HUES6 (cell line): ENCODE measurements at regions not wholly inside any gene's neighbourhood (a gene's known extent, or its start where the extent isn't known, plus 50 kb on each side); places are given as distances from the start of the nearest gene placed in this dataset.
"Not testable (repeated sequence)": the region's sequence is repeated elsewhere in the genome, so short reads cannot be mapped to it uniquely, and the experiment has no call there.

Experiments used
- H3K27ac ChIP-seq: 2 replicates; pipeline ENCODE4 v1.7.0; 2013; ENCODE audit warnings: low read depth, mild to moderate bottlenecking, low read length, inconsistent platforms
- H3K27me3 ChIP-seq: 2 replicates; pipeline ENCODE4 v1.6.1; 2013; ENCODE audit warnings: low read length; ENCODE audit not compliant: control insufficient read depth, insufficient read depth
- H3K36me3 ChIP-seq: 2 replicates; pipeline ENCODE4 v1.6.1; 2013; ENCODE audit warnings: low read length; ENCODE audit not compliant: control insufficient read depth, insufficient read depth
- H3K4me1 ChIP-seq: 2 replicates; pipeline ENCODE4 v1.6.1; 2013; ENCODE audit warnings: low read length; ENCODE audit not compliant: control insufficient read depth, insufficient read depth
- H3K4me3 ChIP-seq: 2 replicates; pipeline ENCODE4 v1.5.1; 2013; ENCODE audit warnings: low read depth, low read length
- H3K9ac ChIP-seq: one replicate; pipeline ENCODE4 v1.6.1; 2013; ENCODE audit warnings: mild to moderate bottlenecking, low read length
- H3K9me3 ChIP-seq: 2 replicates; pipeline ENCODE4 v1.6.1; 2013; ENCODE audit warnings: low read depth, low read length; ENCODE audit not compliant: control insufficient read depth, insufficient read depth

DNA sequence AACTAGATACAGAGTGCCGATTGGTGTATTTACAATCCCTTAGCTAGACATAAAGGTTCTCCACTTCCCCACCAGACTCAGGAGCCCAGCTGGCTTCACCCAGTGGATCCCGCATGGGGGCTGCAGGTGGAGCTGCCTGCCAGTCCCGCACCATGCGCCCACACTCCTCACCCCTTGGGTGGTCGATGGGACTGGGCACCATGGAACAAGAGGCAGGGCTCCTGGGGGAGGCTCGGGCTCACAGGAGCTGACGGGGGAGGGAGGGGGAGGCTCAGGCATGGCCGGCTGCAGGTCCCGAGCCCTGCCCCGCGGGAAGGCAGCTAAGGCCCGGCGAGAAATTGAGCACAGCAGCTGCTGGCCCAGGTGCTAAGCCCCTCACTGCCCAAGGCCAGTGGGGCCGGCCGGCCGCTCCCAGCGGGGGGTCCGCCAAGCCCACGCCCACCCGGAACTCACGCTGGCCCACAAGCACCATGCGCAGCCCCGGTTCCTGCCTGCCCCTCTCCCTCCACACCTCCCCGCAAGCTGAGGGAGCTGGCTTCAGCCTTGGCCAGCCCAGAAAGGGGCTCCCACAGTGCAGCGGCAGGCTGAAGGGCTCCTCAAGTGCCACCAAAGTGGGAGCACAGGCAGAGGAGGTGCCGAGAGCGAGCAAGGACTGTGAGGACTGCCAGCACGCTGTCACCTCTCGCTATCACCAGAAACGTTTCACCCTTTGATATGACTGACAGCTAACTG, 1213.1 kb downstream of the SUCLG1 start:
- not testable (repeated sequence) for H3K27me3 ChIP-seq, H3K9ac ChIP-seq, H3K4me1 ChIP-seq, H3K4me3 ChIP-seq, H3K36me3 ChIP-seq, H3K9me3 ChIP-seq, H3K27ac ChIP-seq

DNA sequence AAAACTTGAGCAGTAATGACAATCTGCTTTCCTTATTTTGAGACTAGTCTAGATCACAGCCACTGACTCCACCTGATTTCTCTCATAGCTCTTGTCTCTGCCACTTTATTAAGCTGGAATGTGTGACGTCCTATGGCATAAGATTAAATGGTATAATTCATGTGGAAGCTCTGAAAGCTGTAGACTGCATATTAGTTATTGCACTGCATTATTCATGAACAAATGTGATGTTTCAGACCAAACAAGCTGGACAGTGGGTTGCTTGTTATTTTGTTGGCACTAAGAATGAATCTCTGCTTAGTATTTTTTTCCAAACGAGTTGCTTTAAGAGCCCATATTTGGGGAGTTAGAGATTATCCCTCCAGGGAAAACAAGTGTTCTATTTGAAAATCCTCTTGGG, 1218.5 kb downstream of the SUCLG1 start:
- no peaks in the 10 kb centered on the region for H3K27me3 ChIP-seq
- H3K9me3 ChIP-seq: 0 out of 2 replicates have a peak, but pooled peaks cover 3% of the 10 kb centered on the region
- H3K27ac ChIP-seq: no peak overlapping the region
- no peaks in the 10 kb centered on the region for H3K4me1 ChIP-seq
- H3K9ac ChIP-seq: no peak overlapping the region
- H3K36me3 ChIP-seq: no peaks in the 10 kb centered on the region
- no peak overlapping the region for H3K4me3 ChIP-seq

DNA sequence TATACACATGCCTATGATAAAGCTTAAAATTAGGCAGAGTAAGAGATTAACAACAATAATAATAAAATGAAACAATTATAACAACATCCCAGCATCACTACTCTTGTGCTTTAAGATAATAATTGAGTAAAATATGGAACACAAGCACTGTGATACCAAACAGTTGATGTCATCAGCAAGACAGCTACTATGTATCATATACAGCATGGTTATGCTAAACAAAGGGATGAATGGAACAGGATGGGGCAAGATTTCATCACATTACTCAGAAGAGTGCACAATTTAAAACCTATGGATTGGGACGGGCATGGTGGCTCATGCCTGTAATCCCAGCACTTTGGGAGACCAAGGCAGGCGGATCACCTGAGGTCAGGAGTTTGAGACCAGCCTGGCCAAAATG, 1221.0 kb downstream of the SUCLG1 start:
- H3K36me3 ChIP-seq: no peaks in the 10 kb centered on the region
- no peak overlapping the region for H3K9ac ChIP-seq
- H3K4me1 ChIP-seq: no peaks in the 10 kb centered on the region; the same call in 1 of the 2 replicates
- H3K4me3 ChIP-seq: no peak overlapping the region
- no peaks in the 10 kb centered on the region for H3K9me3 ChIP-seq
- H3K27ac ChIP-seq: no peak overlapping the region
- H3K27me3 ChIP-seq: no peaks in the 10 kb centered on the region

DNA sequence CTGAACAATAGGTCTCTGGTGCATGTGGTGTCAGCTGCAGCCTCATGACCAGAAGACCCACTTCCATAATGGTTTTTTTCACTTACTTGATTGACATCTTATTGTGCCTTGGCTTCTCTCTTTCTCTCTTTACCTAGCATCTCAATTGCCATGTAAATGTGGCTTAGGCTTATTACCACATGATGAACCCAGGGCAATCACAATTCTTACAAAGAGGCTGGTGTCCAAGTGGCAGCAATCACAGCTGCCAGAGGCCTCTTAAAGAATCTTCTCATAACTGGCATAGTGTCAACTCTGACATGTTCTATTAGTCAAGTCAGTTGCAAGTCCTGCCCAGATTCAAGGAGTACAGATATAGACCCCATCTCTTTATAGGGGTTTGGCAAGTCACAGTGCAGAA, 1224.8 kb downstream of the SUCLG1 start:
- Histone ChIP-seq H3K4me3 (no peak overlapping the region), H3K36me3 (no peaks in the 10 kb centered on the region), H3K4me1 (no peaks in the 10 kb centered on the region; the same call in 1 of the 2 replicates), H3K9me3 (peaks cover 3% of the 10 kb centered on the region; the same call in 1 of the 2 replicates), H3K27me3 (no peaks in the 10 kb centered on the region), H3K9ac (no peak overlapping the region), H3K27ac (no peak overlapping the region)

DNA sequence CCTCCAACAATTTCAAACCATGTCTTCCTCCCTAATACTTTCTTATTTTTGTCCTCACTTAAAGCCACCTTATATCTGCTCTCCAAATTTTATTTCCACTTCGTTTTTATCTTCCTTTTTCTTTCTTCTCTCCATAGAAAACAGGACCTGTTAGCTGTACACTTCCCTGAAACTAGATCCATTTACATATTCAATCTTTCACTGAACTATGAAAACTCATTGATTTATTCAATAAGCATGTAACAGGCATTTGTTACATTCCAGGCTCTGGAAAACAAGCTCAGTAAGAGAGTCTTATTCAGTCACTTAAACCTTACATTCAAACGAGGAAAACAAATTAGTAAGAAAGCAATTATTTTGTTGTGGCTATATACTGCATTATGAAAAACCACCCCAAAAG, 1225.3 kb downstream of the SUCLG1 start:
- Histone ChIP-seq H3K27ac (no peak overlapping the region), H3K36me3 (no peaks in the 10 kb centered on the region), H3K4me1 (no peaks in the 10 kb centered on the region; the same call in 1 of the 2 replicates), H3K9me3 (peaks cover 3% of the 10 kb centered on the region; the same call in 1 of the 2 replicates), H3K9ac (no peak overlapping the region), H3K27me3 (no peaks in the 10 kb centered on the region), H3K4me3 (no peak overlapping the region)

DNA sequence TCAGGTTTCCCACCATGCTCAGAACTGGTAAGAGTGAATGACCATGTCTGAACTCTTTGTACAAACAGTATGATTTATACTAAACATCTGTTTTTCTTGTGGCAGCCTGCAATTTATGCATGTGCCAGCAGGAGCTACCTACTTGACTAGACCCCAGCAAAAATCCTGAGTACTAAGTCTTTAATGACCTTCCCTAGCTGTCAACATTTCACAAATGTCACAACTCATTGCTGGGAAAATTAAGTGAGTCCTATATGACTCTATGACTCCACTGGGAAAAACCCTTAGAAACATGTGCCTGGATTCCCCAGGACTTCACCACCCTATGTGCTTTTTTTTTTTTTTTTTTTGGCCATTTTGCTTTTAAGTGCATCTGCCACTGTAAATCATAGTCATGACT, 1225.8 kb downstream of the SUCLG1 start:
- Histone ChIP-seq H3K4me3 (no peak overlapping the region), H3K9me3 (peaks cover 3% of the 10 kb centered on the region; the same call in 1 of the 2 replicates), H3K36me3 (no peaks in the 10 kb centered on the region), H3K4me1 (no peaks in the 10 kb centered on the region; the same call in 1 of the 2 replicates), H3K9ac (no peak overlapping the region), H3K27me3 (no peaks in the 10 kb centered on the region), H3K27ac (no peak overlapping the region)

DNA sequence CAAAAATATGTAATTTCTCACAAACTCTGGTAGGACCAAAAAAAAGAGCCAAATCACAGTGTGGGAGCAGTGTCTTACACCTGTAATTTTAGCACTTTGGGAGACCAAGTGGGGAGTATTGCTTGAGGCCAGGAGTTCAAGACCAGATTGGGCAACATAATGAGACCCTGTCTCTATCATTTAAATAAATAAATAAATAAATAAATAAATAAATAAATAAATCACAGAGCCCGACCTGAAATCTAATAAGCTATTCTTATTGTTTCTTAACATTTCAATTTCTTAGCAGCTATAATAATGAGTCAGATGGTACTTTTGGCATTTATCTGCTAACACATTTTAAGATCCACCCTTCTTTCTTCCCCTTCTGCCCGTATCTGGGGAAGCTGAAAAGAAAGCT, 1229.6 kb downstream of the SUCLG1 start:
- Histone ChIP-seq H3K4me1 (no peaks in the 10 kb centered on the region; the same call in 1 of the 2 replicates), H3K27me3 (no peaks in the 10 kb centered on the region), H3K9ac (no peak overlapping the region), H3K9me3 (peaks cover 3% of the 10 kb centered on the region; the same call in 1 of the 2 replicates), H3K36me3 (no peaks in the 10 kb centered on the region), H3K4me3 (no peak overlapping the region), H3K27ac (no peak overlapping the region)

DNA sequence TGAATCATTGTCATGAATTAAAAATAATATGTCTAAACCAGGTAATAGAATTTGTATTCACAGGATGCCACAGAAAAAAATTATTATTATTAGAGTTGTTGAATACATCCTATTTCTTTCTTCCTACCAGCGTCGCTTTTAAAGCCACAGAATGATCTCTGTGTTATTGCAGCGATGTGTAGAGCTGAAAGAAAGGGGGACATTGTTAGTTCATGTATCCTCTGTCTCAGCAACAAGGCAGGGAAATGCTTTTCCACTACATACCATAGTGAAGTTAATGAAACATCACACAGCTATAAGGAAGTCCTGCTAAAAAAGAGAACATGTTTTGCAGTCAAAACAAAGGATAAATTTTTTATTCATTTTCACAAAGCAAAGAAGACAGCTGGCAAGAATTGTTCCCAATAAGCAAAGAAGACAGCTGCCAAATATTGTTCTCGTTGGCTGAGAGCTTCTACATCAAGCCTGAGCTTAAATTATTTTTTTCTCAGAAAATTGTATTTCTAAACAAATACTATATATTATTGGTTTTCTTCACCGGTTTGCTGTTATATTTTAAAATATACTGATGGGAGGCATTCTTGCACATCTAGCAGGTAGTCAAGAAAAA, 1234.4 kb downstream of the SUCLG1 start:
- Histone ChIP-seq H3K4me1 (no peaks in the 10 kb centered on the region), H3K9me3 (no peaks in the 10 kb centered on the region), H3K4me3 (no peak overlapping the region), H3K36me3 (no peaks in the 10 kb centered on the region), H3K27me3 (no peaks in the 10 kb centered on the region), H3K27ac (no peak overlapping the region), H3K9ac (no peak overlapping the region)

DNA sequence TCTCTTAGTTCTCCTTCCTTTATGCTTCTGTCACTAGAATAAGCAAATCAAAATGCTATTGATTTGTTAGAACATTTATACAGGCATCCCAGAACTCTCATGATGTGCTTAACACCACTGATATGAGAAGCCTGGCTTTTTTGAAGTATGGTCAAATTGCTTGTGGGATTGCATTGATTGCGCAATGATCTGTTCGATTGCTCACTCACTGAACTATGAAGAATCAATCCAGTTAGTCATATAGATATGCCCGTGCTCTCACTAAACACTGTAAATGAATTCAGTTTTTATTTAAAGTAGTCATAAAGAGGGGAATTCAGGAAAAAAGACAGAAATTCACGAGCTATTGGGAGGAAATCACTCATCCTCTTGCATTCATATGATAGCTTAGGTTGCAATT, 1237.8 kb downstream of the SUCLG1 start:
- Histone ChIP-seq H3K27ac (no peak overlapping the region), H3K36me3 (no peaks in the 10 kb centered on the region), H3K4me3 (no peak overlapping the region), H3K9me3 (no peaks in the 10 kb centered on the region), H3K9ac (no peak overlapping the region), H3K4me1 (no peaks in the 10 kb centered on the region), H3K27me3 (no peaks in the 10 kb centered on the region)

DNA sequence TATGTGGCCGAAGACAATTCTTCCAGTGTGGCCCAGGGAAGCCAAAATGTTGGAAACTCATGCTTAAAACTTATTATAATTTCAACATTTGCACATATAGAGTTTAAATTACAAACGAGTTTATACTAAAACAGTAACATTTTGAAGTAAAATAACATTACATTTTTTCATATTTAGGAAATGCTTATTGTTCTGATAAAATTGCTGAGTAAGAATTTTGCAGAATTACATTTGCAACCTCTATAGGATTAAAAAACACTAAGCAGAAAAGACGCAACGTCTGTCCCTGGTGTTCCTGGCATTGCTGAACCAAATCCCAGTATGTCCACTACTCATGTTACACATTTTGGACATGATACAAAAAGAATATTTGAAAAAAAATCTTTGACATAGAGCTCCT, 1241.2 kb downstream of the SUCLG1 start:
- no peaks in the 10 kb centered on the region for H3K9me3 ChIP-seq
- H3K36me3 ChIP-seq: no peaks in the 10 kb centered on the region
- no peaks in the 10 kb centered on the region for H3K4me1 ChIP-seq
- no peak overlapping the region for H3K4me3 ChIP-seq
- no peak overlapping the region for H3K9ac ChIP-seq
- H3K27ac ChIP-seq: no peak overlapping the region
- H3K27me3 ChIP-seq: no peaks in the 10 kb centered on the region

DNA sequence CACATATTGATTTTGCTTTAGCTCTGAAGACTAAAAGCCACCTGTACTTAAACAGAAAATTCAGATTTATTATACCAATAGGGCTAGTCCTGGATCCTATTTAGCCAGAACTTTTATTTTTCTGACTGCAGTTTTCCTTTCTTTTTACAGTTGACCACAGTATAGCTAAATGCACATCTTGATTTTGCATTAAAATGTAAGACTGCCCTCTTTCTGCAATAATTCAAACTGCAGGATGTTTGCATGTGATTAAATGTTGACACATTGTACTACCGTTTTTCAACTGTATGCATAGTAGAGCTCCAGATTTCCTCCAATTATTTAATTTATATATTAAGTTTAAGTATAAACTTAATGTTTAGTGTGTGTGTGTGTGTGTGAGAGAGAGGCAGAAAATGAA, 1262.9 kb downstream of the SUCLG1 start:
- no peaks in the 10 kb centered on the region for H3K27me3 ChIP-seq
- no peaks in the 10 kb centered on the region for H3K4me1 ChIP-seq
- no peaks in the 10 kb centered on the region for H3K36me3 ChIP-seq
- H3K4me3 ChIP-seq: no peak overlapping the region
- no peak overlapping the region for H3K9ac ChIP-seq
- H3K9me3 ChIP-seq: no peaks in the 10 kb centered on the region
- H3K27ac ChIP-seq: no peak overlapping the region
